ENCODE measurements at regions not wholly inside any gene's neighbourhood (a gene's known extent, or its start where the extent isn't known, plus 50 kb on each side); places are given as distances from the start of the nearest gene placed in this dataset.

DNA sequence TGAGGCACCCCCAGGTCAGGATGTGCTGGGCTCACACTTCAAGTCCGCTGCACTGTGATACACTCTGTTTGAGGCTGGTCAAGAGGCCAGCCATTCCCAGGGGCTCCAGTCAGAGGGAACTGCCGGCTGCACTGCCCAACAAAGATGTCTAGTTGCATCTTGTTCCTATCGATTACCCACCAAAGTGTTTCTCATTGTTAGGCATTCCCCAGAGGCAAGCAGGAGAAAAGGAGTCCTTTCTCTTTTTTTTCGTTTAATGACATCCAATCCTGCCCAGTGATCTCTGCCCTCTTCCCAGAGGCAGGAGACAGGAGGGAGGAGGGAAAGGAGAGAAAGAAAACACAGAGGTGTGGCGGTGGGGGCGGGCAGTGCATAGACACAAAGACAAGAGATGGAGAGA lies 150.4 kb downstream of the OMA1 start:
- TF ChIP-seq, protein P1, sequence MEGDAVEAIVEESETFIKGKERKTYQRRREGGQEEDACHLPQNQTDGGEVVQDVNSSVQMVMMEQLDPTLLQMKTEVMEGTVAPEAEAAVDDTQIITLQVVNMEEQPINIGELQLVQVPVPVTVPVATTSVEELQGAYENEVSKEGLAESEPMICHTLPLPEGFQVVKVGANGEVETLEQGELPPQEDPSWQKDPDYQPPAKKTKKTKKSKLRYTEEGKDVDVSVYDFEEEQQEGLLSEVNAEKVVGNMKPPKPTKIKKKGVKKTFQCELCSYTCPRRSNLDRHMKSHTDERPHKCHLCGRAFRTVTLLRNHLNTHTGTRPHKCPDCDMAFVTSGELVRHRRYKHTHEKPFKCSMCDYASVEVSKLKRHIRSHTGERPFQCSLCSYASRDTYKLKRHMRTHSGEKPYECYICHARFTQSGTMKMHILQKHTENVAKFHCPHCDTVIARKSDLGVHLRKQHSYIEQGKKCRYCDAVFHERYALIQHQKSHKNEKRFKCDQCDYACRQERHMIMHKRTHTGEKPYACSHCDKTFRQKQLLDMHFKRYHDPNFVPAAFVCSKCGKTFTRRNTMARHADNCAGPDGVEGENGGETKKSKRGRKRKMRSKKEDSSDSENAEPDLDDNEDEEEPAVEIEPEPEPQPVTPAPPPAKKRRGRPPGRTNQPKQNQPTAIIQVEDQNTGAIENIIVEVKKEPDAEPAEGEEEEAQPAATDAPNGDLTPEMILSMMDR (IDR thresholded peaks at IDR 0.05), result no peak
- TF ChIP-seq EZH2 (IDR thresholded peaks at IDR 0.05; ENCODE audit: borderline replicate concordance, insufficient read depth, low read depth, low read length, poor library complexity, severe bottlenecking), result no peak
